CD4-positive, alpha-beta T cell treated with Interleukin-4 for 1 hour (primary cell): ENCODE measurements at regions not wholly inside any gene's neighbourhood (a gene's known extent, or its start where the extent isn't known, plus 50 kb on each side); places are given as distances from the start of the nearest gene placed in this dataset.

Source experiments
- DNase-seq, 2 donors: peaks; one replicate each; pipeline ENCODE4 v3.0.0-alpha.2; 2020 to 2022

- no peak for DNase-seq
Measured at GRCh38 chr7:47221826-47222225, 360.1 kb downstream of the TNS3 start.

- DNase-seq = no peak
Measured at GRCh38 chr7:47218378-47219176, 363.3 kb downstream of the TNS3 start.

- DNase-seq = no peak
Measured at GRCh38 chr7:47217570-47218360, 364.1 kb downstream of the TNS3 start.

GRCh38 chr7:47217086-47217485 is 364.8 kb downstream of the TNS3 start:
- DNase-seq = no peak

- DNase-seq = no peak
Measured at GRCh38 chr7:47216439-47216838, 365.5 kb downstream of the TNS3 start.

GRCh38 chr7:47215640-47216039 is 366.3 kb downstream of the TNS3 start:
- DNase-seq = no peak

- DNase-seq = no peak
Measured at GRCh38 chr7:47215049-47215448, 366.9 kb downstream of the TNS3 start.

- DNase-seq = no peak
Measured at GRCh38 chr7:47213276-47213675, 368.6 kb downstream of the TNS3 start.

GRCh38 chr7:47211519-47211973 is 370.4 kb downstream of the TNS3 start:
- DNase-seq = no peak

GRCh38 chr7:47210281-47210854 is 371.5 kb downstream of the TNS3 start:
- DNase-seq = no peak

GRCh38 chr7:47207956-47208355 is 374.0 kb downstream of the TNS3 start:
- no peak for DNase-seq

GRCh38 chr7:47204709-47205108 is 377.2 kb downstream of the TNS3 start:
- DNase-seq = no peak

GRCh38 chr7:47202146-47202783 is 379.6 kb downstream of the TNS3 start:
- DNase-seq = no peak

- no peak for DNase-seq
Measured at GRCh38 chr7:47198159-47198558, 383.8 kb downstream of the TNS3 start.

- DNase-seq = no peak
Measured at GRCh38 chr7:47197486-47197885, 384.4 kb downstream of the TNS3 start.

GRCh38 chr7:47196737-47197136 is 385.2 kb downstream of the TNS3 start:
- no peak for DNase-seq

- no peak for DNase-seq
Measured at GRCh38 chr7:47196106-47196645, 385.7 kb downstream of the TNS3 start.

GRCh38 chr7:47195641-47196040 is 386.3 kb downstream of the TNS3 start:
- DNase-seq = no peak

- DNase-seq = no peak
Measured at GRCh38 chr7:47194516-47195057, 387.3 kb downstream of the TNS3 start.

GRCh38 chr7:47192978-47193377 is 388.9 kb downstream of the TNS3 start:
- no peak for DNase-seq

GRCh38 chr7:47191876-47192291 is 390.0 kb downstream of the TNS3 start:
- DNase-seq = no peak

GRCh38 chr7:47191316-47191715 is 390.6 kb downstream of the TNS3 start:
- no peak for DNase-seq

GRCh38 chr7:47190462-47190861 is 391.4 kb downstream of the TNS3 start:
- DNase-seq = no peak
